HepG2 (cell line): ENCODE measurements at regions not wholly inside any gene's neighbourhood (a gene's known extent, or its start where the extent isn't known, plus 50 kb on each side); places are given as distances from the start of the nearest gene placed in this dataset.

ENCODE experiments used
- ATAC-seq: fragments of 200-7000 bp; cut with Tn5 transposase; 3 replicates; pipeline ENCODE4 v1.9.1; 2020; ENCODE audit warnings: mild to moderate bottlenecking, moderate library complexity
- BruUV-seq: library from RNA; stranded (reverse); fragments of 400-500 nt; replicated peaks from 2 replicates; lab custom pipeline; 2021; lab: Mats Ljungman, UMichigan
- CTCF ChIA-PET: fragments of 300-600 bp; formaldehyde crosslinking; extraction: SDS; loops from one replicate; lab custom pipeline; 2021; ENCODE audit warnings: low total read pairs, inconsistent platforms, low intra/inter-chr PET ratio; lab: Yijun Ruan, JAX
- POLR2A ChIA-PET: fragments of 350-600 bp; sonication (Branson Sonifier 250); formaldehyde crosslinking; loops from one replicate; lab custom pipeline; 2020; ENCODE audit warnings: antibody characterized with exemption, inconsistent platforms; lab: Yijun Ruan, JAX
- DNase-seq: peaks from one replicate; pipeline ENCODE4 v3.0.0-alpha.2; 2015; ENCODE audit warnings: low spot score
- FAIRE-seq: peaks from 3 replicates; lab custom pipeline; 2011; peaks lifted over from hg19 to GRCh38; lab: Jason Lieb, UNC
- H2AFZ ChIP-seq: one replicate; pipeline ENCODE4 v1.6.1; 2011; ENCODE audit warnings: low read length, inconsistent platforms
- H3K27ac ChIP-seq: fragments of 300-600 bp; 3 replicates; pipeline ENCODE4 v1.8.0; 2011; ENCODE audit warnings: mixed run types, mild to moderate bottlenecking, mixed read lengths, low read length, inconsistent platforms; ENCODE audit not compliant: insufficient read depth; ENCODE audit errors: extremely low read length
- H3K27me3 ChIP-seq, 2 experiments: fragments of 200-600 bp in 1 of 2; 2 replicates in 1 of 2; 3 replicates in 1 of 2; pipeline versions ENCODE4 v1.6.0 to v1.8.0; 2011; ENCODE audit warnings: low read length in 2 of 2, mild to moderate bottlenecking in 2 of 2, moderate library complexity in 2 of 2, inconsistent platforms in 1 of 2; ENCODE audit not compliant: insufficient read depth in 2 of 2, control insufficient read depth in 1 of 2
- H3K36me3 ChIP-seq, 2 experiments: fragments of 200-600 bp in 1 of 2; replicated peaks in 1 of 2; 2 replicates in 1 of 2; 3 replicates in 1 of 2; pipeline versions ENCODE4 v1.5.1 to v1.8.0; 2011; ENCODE audit warnings: low read length in 2 of 2, inconsistent platforms in 1 of 2; ENCODE audit not compliant: insufficient read depth in 2 of 2, control insufficient read depth in 1 of 2
- H3K4me1 ChIP-seq: 2 replicates; pipeline ENCODE4 v1.5.1; 2012; ENCODE audit warnings: low read length, inconsistent platforms; ENCODE audit not compliant: insufficient read depth
- H3K4me2 ChIP-seq: 2 replicates; pipeline ENCODE4 v1.6.0; 2011; ENCODE audit warnings: low read depth, low read length, inconsistent platforms
- H3K4me3 ChIP-seq, 3 experiments: fragments of 200-600 bp in 1 of 3; sonication (generic), shearing (Covaris generic) in 1 of 3; replicated peaks in 1 of 3; 2 replicates each; pipeline ENCODE4 v1.5.1; 2011 to 2016; ENCODE audit warnings: low read length in 3 of 3, inconsistent platforms in 2 of 3, low read depth in 2 of 3, mild to moderate bottlenecking in 2 of 3, control low read depth in 1 of 3, mixed read lengths in 1 of 3; ENCODE audit not compliant: insufficient read depth in 1 of 3
- H3K79me2 ChIP-seq: one replicate; pipeline ENCODE4 v1.6.1; 2011; ENCODE audit warnings: low read length, inconsistent platforms; ENCODE audit not compliant: insufficient read depth
- H3K9ac ChIP-seq: 2 replicates; pipeline ENCODE4 v1.6.0; 2011; ENCODE audit warnings: mild to moderate bottlenecking, low read depth, low read length, inconsistent platforms; ENCODE audit not compliant: insufficient read depth
- H3K9me3 ChIP-seq: 2 replicates; pipeline ENCODE4 v1.5.1; 2012; ENCODE audit warnings: mild to moderate bottlenecking, low read length
- H4K20me1 ChIP-seq: 2 replicates; pipeline ENCODE4 v1.6.0; 2011; ENCODE audit warnings: inconsistent platforms, mild to moderate bottlenecking, low read length, moderate library complexity; ENCODE audit not compliant: insufficient read depth
- KLF11 ChIP-seq: IDR thresholded peaks from 2 replicates; pipeline ENCODE4 v1.6.1; 2016; ENCODE audit warnings: missing compliant biosample characterization
- SETDB1 ChIP-seq: sonication (generic); formaldehyde crosslinking; IDR thresholded peaks from 2 replicates; pipeline ENCODE4 v1.5.1; 2020; ENCODE audit warnings: missing genetic modification reagents, mild to moderate bottlenecking, borderline replicate concordance
- SOX13 ChIP-seq, 3 experiments: fragments of 450-650 bp in 1 of 3; sonication (generic) in 1 of 3; formaldehyde crosslinking in 1 of 3; IDR thresholded peaks in 2 of 3; conservative IDR thresholded peaks in 1 of 3; 2 replicates each; pipeline versions ENCODE4 v1.5.0 to v1.6.1; 2016 to 2020; ENCODE audit warnings: antibody characterized with exemption in 1 of 3, mild to moderate bottlenecking in 1 of 3, missing compliant biosample characterization in 1 of 3, missing genetic modification reagents in 1 of 3, moderate library complexity in 1 of 3
- TCF12 ChIP-seq, 2 experiments: fragments of 450-650 bp in 1 of 2; sonication (generic) in 1 of 2; formaldehyde crosslinking in 1 of 2; IDR thresholded peaks; 2 replicates each; pipeline versions ENCODE4 v1.6.1 to v1.8.0; 2017 to 2022; ENCODE audit warnings: antibody characterized with exemption in 1 of 2, mild to moderate bottlenecking in 1 of 2, missing genetic modification reagents in 1 of 2, moderate library complexity in 1 of 2
- TEAD2 ChIP-seq: sonication (generic); formaldehyde crosslinking; IDR thresholded peaks from 2 replicates; pipeline ENCODE4 v1.9.0; 2021; ENCODE audit warnings: missing genetic modification reagents
- ZBTB20 ChIP-seq: sonication (generic); formaldehyde crosslinking; IDR thresholded peaks from 2 replicates; pipeline ENCODE4 v1.8.1; 2023; ENCODE audit warnings: missing genetic modification reagents, low read depth, mild to moderate bottlenecking, borderline replicate concordance
- ZKSCAN5 ChIP-seq: sonication (generic); formaldehyde crosslinking; IDR thresholded peaks from 2 replicates; pipeline ENCODE4 v1.5.1; 2020; ENCODE audit warnings: mild to moderate bottlenecking, missing genetic modification reagents
- ZNF33A ChIP-seq: sonication (generic); formaldehyde crosslinking; IDR thresholded peaks from 2 replicates; pipeline ENCODE4 v1.5.1; 2020; ENCODE audit warnings: missing genetic modification reagents, mild to moderate bottlenecking, moderate library complexity, borderline replicate concordance
- WGBS: methylation state at CpG from one replicate; pipeline ENCODE4 v1.1.6; 2017; ENCODE audit warnings: low lambda C conversion rate; 5-methylcytosine and 5-hydroxymethylcytosine counted together
- in situ Hi-C: cut with HindIII; loops from 2 replicates; pipeline ENCODE4 v1.10.0; 2017; ENCODE audit warnings: low pct_unique_long_range_greater_than_20kb; ENCODE audit not compliant: extremely low pct_ligation_motif_present
- intact Hi-C: fragments of 100-400 bp; cut with micrococcal nuclease; formaldehyde crosslinking; loops from one replicate; pipeline ENCODE4 v1.10.0; 2022; ENCODE audit not compliant: unreplicated experiment
- TF ChIP-seq, protein P1 (sequence below): sonication (generic); formaldehyde crosslinking; IDR thresholded peaks from 2 replicates; pipeline ENCODE4 v1.4.0; 2020; ENCODE audit warnings: missing genetic modification reagents
- TF ChIP-seq, protein P2 (sequence below): IDR thresholded peaks from 2 replicates; pipeline ENCODE4 v1.6.1; 2018; ENCODE audit warnings: missing genetic modification reagents, mild to moderate bottlenecking, missing compliant biosample characterization

DNA sequence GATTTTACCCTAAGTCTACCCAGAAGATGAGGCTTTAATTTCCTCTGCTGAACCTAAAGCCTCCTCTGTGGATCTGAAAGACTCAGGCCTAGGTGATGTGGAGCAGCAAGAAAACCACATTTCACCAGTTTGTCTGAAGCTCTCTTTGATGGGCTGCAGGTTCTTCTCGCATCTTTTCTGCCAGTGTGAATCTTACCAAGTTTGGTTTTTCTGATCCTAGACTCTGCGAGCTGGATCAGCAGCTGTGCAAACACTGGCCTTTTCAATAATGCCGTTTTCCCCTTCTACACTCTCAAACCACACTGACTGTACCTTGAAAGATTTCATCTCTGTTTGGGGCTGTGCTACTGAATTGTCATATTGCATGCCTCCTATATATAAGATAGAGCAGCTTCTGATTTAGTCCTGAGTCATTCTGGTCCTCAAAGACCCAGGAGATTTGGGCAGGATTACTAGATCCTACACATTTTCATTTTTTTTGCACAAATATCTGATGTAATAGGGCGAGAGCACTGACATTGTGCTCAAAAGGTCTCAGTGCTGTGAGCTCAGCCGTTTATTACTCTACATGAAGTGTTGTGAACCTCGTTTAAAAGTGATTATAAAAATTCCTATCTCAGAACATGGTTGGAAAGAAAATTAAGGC lies 133.6 kb upstream of the FAM9C start:
- in situ Hi-C loops (no loop called here), intact Hi-C loops (no loop called here)
- ChIA-PET POLR2A (no interaction called here), CTCF (no interaction called here)
- Histone ChIP-seq H3K9me3 (no peaks in the 10 kb centered on the region), H3K4me1 (no peaks in the 10 kb centered on the region), H3K79me2 (no peaks in the 10 kb centered on the region), H3K4me2 (no peak overlapping the region), H3K9ac (no peak overlapping the region), H3K27me3 (no peaks in the 10 kb centered on the region), H2AFZ (no peak overlapping the region), H3K36me3 (no peaks in the 10 kb centered on the region), H3K4me3 (no peak overlapping the region), H3K27ac (no peak overlapping the region), H4K20me1 (no peaks in the 10 kb centered on the region)
- FAIRE-seq (no peak), DNase-seq (no peak), ATAC-seq (no peak)
- 24% methylated on average over 6 of the region's 6 CpGs for WGBS
- TF ChIP-seq ZKSCAN5 (CRISPR knock-in tag), result no peak
- no TSS peak for BruUV-seq

DNA sequence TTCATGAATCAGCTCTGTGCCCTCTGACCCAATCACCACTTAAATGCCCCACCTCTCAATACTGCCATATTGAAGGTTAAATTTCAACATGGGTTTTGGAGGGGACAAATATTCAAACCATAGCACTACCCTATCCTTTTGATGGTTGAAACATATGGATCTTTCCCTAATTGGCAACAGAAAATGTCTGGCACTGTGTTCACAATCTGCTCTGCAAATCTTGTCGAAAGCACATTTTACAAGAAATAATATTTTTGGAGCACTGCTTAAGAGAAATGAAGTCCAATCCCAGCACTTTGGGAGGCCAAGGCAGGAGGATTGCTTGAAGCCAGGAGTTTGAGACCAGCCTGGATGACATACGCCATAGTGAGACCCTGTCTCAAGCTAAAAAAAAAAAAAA lies 130.6 kb upstream of the FAM9C start:
- ChIA-PET POLR2A (no interaction called here), CTCF (no interaction called here)
- intact Hi-C loops (no loop called here), in situ Hi-C loops (no loop called here)
- H3K4me3 ChIP-seq, result no peak overlapping the region
- no TSS peak for BruUV-seq
- H2AFZ ChIP-seq, result no peak overlapping the region
- H3K4me2 ChIP-seq, result no peak overlapping the region
- H3K36me3 ChIP-seq, result no peaks in the 10 kb centered on the region
- H3K79me2 ChIP-seq, result no peaks in the 10 kb centered on the region
- H3K4me1 ChIP-seq, result no peaks in the 10 kb centered on the region
- H3K9ac ChIP-seq, result no peak overlapping the region
- H4K20me1 ChIP-seq, result no peaks in the 10 kb centered on the region
- DNase-seq (no peak), ATAC-seq (no peak), FAIRE-seq (no peak)
- TF ChIP-seq KLF11 (CRISPR knock-in tag) (no peak), TCF12 (IDR thresholded peaks at IDR 0.05) (no peak), TCF12 (CRISPR knock-in tag; IDR thresholded peaks at IDR 0.05) (no peak), SETDB1 (no peak), ZNF33A (CRISPR knock-in tag) (no peak), SOX13 (IDR thresholded peaks at IDR 0.05) (no peak), SOX13 (CRISPR knock-in tag; conservative IDR thresholded peaks at IDR 0.05 in 1 of 2, IDR thresholded peaks at IDR 0.05 in 1 of 2) (no peak), TEAD2 (CRISPR knock-in tag) (no peak), ZBTB20 (CRISPR knock-in tag) (no peak)
- TF ChIP-seq, protein P1, sequence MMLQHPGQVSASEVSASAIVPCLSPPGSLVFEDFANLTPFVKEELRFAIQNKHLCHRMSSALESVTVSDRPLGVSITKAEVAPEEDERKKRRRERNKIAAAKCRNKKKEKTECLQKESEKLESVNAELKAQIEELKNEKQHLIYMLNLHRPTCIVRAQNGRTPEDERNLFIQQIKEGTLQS (CRISPR knock-in tag), result no peak
- TF ChIP-seq, protein P2, sequence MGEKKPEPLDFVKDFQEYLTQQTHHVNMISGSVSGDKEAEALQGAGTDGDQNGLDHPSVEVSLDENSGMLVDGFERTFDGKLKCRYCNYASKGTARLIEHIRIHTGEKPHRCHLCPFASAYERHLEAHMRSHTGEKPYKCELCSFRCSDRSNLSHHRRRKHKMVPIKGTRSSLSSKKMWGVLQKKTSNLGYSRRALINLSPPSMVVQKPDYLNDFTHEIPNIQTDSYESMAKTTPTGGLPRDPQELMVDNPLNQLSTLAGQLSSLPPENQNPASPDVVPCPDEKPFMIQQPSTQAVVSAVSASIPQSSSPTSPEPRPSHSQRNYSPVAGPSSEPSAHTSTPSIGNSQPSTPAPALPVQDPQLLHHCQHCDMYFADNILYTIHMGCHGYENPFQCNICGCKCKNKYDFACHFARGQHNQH, result no peak
- H3K27ac ChIP-seq, result no peak overlapping the region
- no peaks in the 10 kb centered on the region for H3K27me3 ChIP-seq
- no peaks in the 10 kb centered on the region for H3K9me3 ChIP-seq
- WGBS, result 89% methylated on average over 1 of the region's 2 CpGs
